Transverse colon (tissue), 4 donors: ENCODE measurements at regions not wholly inside any gene's neighbourhood (a gene's known extent, or its start where the extent isn't known, plus 50 kb on each side); places are given as distances from the start of the nearest gene placed in this dataset.

Experiments used
- DNase-seq: peaks from one replicate; pipeline ENCODE4 v3.0.0-alpha.2; 2019
- H3K27ac ChIP-seq, 4 donors: fragments of 200-600 bp; sonication (generic); 2 replicates each; pipeline ENCODE4 v1.5.1; 2016 to 2018; ENCODE audit warnings: inconsistent platforms in 4 of 4
- H3K27me3 ChIP-seq: fragments of 200-600 bp; sonication (generic); 2 replicates; pipeline ENCODE4 v1.5.1; 2017; ENCODE audit warnings: inconsistent platforms
- H3K36me3 ChIP-seq, 4 donors: fragments of 200-600 bp; sonication (generic); 2 replicates each; pipeline ENCODE4 v1.5.1; 2017 to 2019; ENCODE audit warnings: inconsistent platforms in 4 of 4
- H3K4me1 ChIP-seq, 4 donors: fragments of 200-600 bp; sonication (generic); 2 replicates each; pipeline ENCODE4 v1.5.1; 2017 to 2020; ENCODE audit warnings: inconsistent platforms in 4 of 4
- H3K4me3 ChIP-seq, 4 donors: fragments of 200-600 bp; sonication (generic); 1 replicate in 1 of 4; 2 replicates in 3 of 4; pipeline versions ENCODE4 v1.5.1 to v1.6.1; 2017 to 2019; ENCODE audit warnings: inconsistent platforms in 4 of 4
- H3K9me3 ChIP-seq, 2 donors: fragments of 200-600 bp; sonication (generic); 2 replicates each; pipeline ENCODE4 v1.5.1; 2017 to 2019; ENCODE audit warnings: inconsistent platforms in 2 of 2
- EP300 ChIP-seq: sonication (generic); formaldehyde crosslinking; IDR thresholded peaks from one replicate; pipeline ENCODE4 v1.6.1; 2017; ENCODE audit warnings: antibody characterized with exemption, low read depth
- POLR2A ChIP-seq: fragments of 450-650 bp; IDR thresholded peaks from one replicate; pipeline ENCODE4 v1.6.1; 2016; ENCODE audit warnings: antibody characterized with exemption, mild to moderate bottlenecking, moderate library complexity
- POLR2AphosphoS5 ChIP-seq, 3 donors: sonication (generic); formaldehyde crosslinking; IDR thresholded peaks; one replicate each; pipeline ENCODE4 v1.6.1; 2016; ENCODE audit warnings: antibody characterized with exemption in 3 of 3
- WGBS, 2 donors: methylation state at CpG; one replicate each; pipeline ENCODE4 v1.1.5; 2018; ENCODE audit warnings: low coverage in 1 of 2; 5-methylcytosine and 5-hydroxymethylcytosine counted together
- in situ Hi-C, 4 donors: fragments of 200-750 bp; cut with MboI; loops; one replicate each; pipeline versions ENCODE4 v1.15.0 to v1.15.1; 2017; ENCODE audit warnings: low sequenced_read_pairs in 3 of 4, low pct_ligation_motif_present in 1 of 4, low pct_unique_long_range_greater_than_20kb in 1 of 4
- intact Hi-C: fragments of 100-400 bp; cut with DNase I; formaldehyde crosslinking; loops from one replicate; pipeline ENCODE4 v1.15.1; 2023; ENCODE audit warnings: low total_unique reads
- TF ChIP-seq, protein P1 (sequence below), 5 experiments: fragments of 200-600 bp in 3 of 5; fragments of 450-650 bp in 2 of 5; sonication (generic) in 3 of 5; IDR thresholded peaks; 1 replicate in 2 of 5; 2 replicates in 3 of 5; pipeline ENCODE4 v1.5.1; 2016 to 2017; ENCODE audit warnings: antibody characterized with exemption in 5 of 5, inconsistent platforms in 3 of 5, mild to moderate bottlenecking in 2 of 5, moderate library complexity in 1 of 5

DNA sequence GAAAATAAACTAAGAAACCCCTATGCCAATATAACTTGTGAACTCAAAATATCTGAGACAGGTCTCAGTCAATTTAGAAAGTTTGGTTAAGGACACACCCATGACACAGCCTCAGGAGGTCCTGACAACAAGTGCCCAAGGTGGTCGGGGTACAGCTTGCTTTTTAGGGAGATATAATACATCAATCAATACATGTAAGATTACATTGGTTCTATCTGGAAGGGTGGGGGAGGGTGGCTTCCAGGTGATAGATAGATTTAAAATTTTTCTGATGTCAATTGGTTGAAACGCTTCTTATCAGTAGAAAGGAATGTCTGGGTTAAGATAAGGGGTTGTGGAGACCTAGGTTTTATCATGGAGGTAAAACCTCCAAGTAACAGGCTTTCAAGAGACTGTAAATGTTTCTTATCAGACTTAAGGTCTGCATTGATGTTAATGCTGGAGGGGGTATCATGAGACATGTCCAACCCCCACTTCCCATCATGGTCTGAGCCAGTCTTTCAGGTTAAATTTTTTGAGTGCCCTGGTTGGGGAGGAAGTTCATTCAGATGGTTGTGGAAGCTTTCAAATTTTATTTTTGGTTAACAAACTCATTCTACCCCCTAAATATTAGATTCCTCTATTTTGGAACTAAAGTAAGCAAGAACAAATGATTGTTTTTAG, 82.0 kb upstream of the RASSF8 start:
- Histone ChIP-seq H3K36me3 (no peaks in the 10 kb centered on the region), H3K4me1 (no peaks in the 10 kb centered on the region), H3K4me3 (no peak overlapping the region), H3K27ac (no peak overlapping the region), H3K9me3 (no peaks in the 10 kb centered on the region), H3K27me3 (no peaks in the 10 kb centered on the region)
- in situ Hi-C loops, result no loop called here
- no peak for DNase-seq
- intact Hi-C loops, result no loop called here
- TF ChIP-seq, protein P1, sequence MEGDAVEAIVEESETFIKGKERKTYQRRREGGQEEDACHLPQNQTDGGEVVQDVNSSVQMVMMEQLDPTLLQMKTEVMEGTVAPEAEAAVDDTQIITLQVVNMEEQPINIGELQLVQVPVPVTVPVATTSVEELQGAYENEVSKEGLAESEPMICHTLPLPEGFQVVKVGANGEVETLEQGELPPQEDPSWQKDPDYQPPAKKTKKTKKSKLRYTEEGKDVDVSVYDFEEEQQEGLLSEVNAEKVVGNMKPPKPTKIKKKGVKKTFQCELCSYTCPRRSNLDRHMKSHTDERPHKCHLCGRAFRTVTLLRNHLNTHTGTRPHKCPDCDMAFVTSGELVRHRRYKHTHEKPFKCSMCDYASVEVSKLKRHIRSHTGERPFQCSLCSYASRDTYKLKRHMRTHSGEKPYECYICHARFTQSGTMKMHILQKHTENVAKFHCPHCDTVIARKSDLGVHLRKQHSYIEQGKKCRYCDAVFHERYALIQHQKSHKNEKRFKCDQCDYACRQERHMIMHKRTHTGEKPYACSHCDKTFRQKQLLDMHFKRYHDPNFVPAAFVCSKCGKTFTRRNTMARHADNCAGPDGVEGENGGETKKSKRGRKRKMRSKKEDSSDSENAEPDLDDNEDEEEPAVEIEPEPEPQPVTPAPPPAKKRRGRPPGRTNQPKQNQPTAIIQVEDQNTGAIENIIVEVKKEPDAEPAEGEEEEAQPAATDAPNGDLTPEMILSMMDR (IDR thresholded peaks at IDR 0.05), result no peak
- TF ChIP-seq EP300 (no peak), POLR2AphosphoS5 (IDR thresholded peaks at IDR 0.05) (no peak), POLR2A (no peak)
- 19 to 57% methylated on average over 2 of the region's 2 CpGs for whole genome bisulfite sequencing, 2 donors

- H3K36me3 ChIP-seq, result no peaks in the 10 kb centered on the region
- H3K4me1 ChIP-seq, result no peaks in the 10 kb centered on the region
- H3K27ac ChIP-seq, result no peak overlapping the region
- WGBS, 2 donors, result 86 to 95% methylated on average over 1 of the region's 1 CpG
- H3K9me3 ChIP-seq, result no peaks in the 10 kb centered on the region
- in situ Hi-C loops (no loop called here), intact Hi-C loops (no loop called here)
- no peaks in the 10 kb centered on the region for H3K27me3 ChIP-seq
- no peak for TF ChIP-seq POLR2A
- TF ChIP-seq, protein P1 (IDR thresholded peaks at IDR 0.05), result no peak
- TF ChIP-seq POLR2AphosphoS5 (IDR thresholded peaks at IDR 0.05), result no peak
- no peak for TF ChIP-seq EP300
- no peak for DNase-seq
- H3K4me3 ChIP-seq, result no peak overlapping the region
Observed at GRCh38 chr12:25877446-25877845, 81.0 kb upstream of the RASSF8 start.

GRCh38 chr12:25882266-25882665, 76.2 kb upstream of the RASSF8 start:
- Histone ChIP-seq H3K36me3 (no peaks in the 10 kb centered on the region), H3K4me1 (no peaks in the 10 kb centered on the region), H3K27ac (no peak overlapping the region), H3K4me3 (no peak overlapping the region), H3K9me3 (no peaks in the 10 kb centered on the region), H3K27me3 (no peaks in the 10 kb centered on the region)
- intact Hi-C loops, result no loop called here
- 60 to 92% methylated on average over 1 of the region's 1 CpG for WGBS, 2 donors
- TF ChIP-seq EP300 (no peak), POLR2AphosphoS5 (IDR thresholded peaks at IDR 0.05) (no peak), POLR2A (no peak)
- TF ChIP-seq, protein P1 (IDR thresholded peaks at IDR 0.05), result no peak
- in situ Hi-C loops, result no loop called here
- DNase-seq, result no peak

DNA sequence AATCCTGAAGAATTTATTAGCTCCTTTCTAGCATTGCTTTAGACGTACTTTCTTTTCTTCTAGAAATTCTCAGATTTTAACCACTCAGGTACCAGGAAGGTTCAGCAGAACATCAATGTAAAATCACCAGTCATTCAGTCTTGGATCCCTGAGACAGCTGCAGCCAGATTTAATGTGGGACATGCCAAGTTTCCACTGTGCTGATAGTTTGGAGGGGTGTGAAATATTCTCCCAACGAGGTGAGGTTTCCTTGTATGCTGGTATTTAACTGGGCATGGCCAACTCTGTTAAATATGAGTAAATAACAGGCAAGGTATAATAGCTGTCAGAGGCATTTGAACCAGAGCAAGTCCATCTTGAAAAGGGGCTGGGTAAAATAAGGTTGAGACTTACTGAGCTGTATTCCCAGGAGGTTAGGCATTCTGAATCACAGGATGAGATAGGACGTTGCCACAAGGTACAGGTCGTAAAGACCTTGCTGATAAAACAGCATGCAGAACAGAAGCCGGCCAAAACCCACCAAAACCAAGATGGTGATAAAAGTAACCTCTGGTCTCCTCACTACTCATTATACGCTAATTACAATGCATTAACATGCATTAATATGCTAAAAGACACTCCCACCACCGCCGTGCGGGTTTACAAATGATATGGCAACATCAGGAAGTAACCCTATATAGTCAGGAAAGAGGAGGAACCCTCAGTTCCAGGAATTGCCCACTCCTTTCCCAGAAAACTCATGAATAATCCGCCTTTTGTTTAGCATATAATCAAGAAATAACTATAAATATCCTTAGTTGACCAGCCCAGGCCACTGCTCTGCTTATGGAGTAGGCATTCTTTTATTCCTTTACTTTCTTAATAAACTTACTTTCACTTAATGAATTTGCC, 75.2 kb upstream of the RASSF8 start:
- Histone ChIP-seq H3K27ac (no peak overlapping the region), H3K36me3 (no peaks in the 10 kb centered on the region), H3K27me3 (no peaks in the 10 kb centered on the region), H3K9me3 (no peaks in the 10 kb centered on the region), H3K4me3 (no peak overlapping the region), H3K4me1 (no peaks in the 10 kb centered on the region)
- TF ChIP-seq, protein P1 (IDR thresholded peaks at IDR 0.05), result no peak
- TF ChIP-seq POLR2AphosphoS5 (IDR thresholded peaks at IDR 0.05), result no peak
- TF ChIP-seq EP300, result no peak
- TF ChIP-seq POLR2A, result no peak
- intact Hi-C loops, result no loop called here
- DNase-seq, result no peak
- in situ Hi-C loops, result no loop called here
- whole genome bisulfite sequencing, 2 donors, result 61 to 62% methylated on average over 7 to 10 of the region's 10 CpGs
